HCT116 (cell line): ENCODE measurements at regions not wholly inside any gene's neighbourhood (a gene's known extent, or its start where the extent isn't known, plus 50 kb on each side); places are given as distances from the start of the nearest gene placed in this dataset.

ENCODE experiments used
- ATAC-seq: fragments of 200-7000 bp; cut with Tn5 transposase; 2 replicates; pipeline ENCODE4 v1.9.1; 2020; ENCODE audit warnings: mild to moderate bottlenecking, moderate library complexity
- BruUV-seq: library from RNA; stranded (reverse); fragments of 400-500 nt; replicated peaks from 2 replicates; lab custom pipeline; 2021; lab: Mats Ljungman, UMichigan
- CTCF ChIA-PET: fragments of 300-600 bp; sonication (Branson Sonifier 250); formaldehyde crosslinking; loops from one replicate; lab custom pipeline; 2021; ENCODE audit warnings: antibody characterized with exemption; lab: Charles Lee
- POLR2A ChIA-PET: fragments of 300-600, 350-600 bp; sonication (Branson Sonifier 250); formaldehyde crosslinking; loops from one replicate; lab custom pipeline; 2021; ENCODE audit warnings: antibody characterized with exemption; lab: Charles Lee
- RAD21 ChIA-PET, 2 experiments: fragments of 300-600 bp; sonication (Branson Sonifier 250); formaldehyde crosslinking; loops; one replicate each; lab custom pipeline; 2023; ENCODE audit warnings: low total read pairs in 2 of 2; ENCODE audit not compliant: uncharacterized antibody in 2 of 2, unreplicated experiment in 2 of 2, low non-redundant PET in 1 of 2; lab: Charles Lee
- DNase-seq: peaks from one replicate; pipeline ENCODE4 v3.0.0-alpha.2; 2010; ENCODE audit warnings: low read depth, low spot score
- H2AFZ ChIP-seq: fragments of 200-600 bp; shearing (Covaris generic), sonication (generic); 2 replicates; pipeline ENCODE4 v1.6.1; 2017; ENCODE audit warnings: low read depth, mixed run types, mixed read lengths, antibody characterized with exemption, low read length; ENCODE audit not compliant: poor library complexity, severe bottlenecking
- H3K27ac ChIP-seq: 2 replicates; pipeline ENCODE4 v1.5.1; 2012; ENCODE audit warnings: low read depth, low read length
- H3K27me3 ChIP-seq: fragments of 200-600 bp; sonication (generic); 2 replicates; pipeline ENCODE4 v1.6.1; 2016; ENCODE audit warnings: mixed run types, low read length, mixed read lengths; ENCODE audit not compliant: insufficient read depth
- H3K36me3 ChIP-seq, 2 experiments: fragments of 200-500 bp in 1 of 2; fragments of 200-600 bp in 1 of 2; sonication (Bioruptor generic) in 1 of 2; sonication (generic) in 1 of 2; 2 replicates each; pipeline versions ENCODE4 v1.5.1 to v1.6.1; 2014 to 2016; ENCODE audit warnings: low read length in 2 of 2, inconsistent platforms in 1 of 2, mixed read lengths in 1 of 2, mixed run types in 1 of 2; ENCODE audit not compliant: insufficient read depth in 2 of 2, control insufficient read depth in 1 of 2
- H3K4me1 ChIP-seq, 2 experiments: fragments of 200-600 bp in 1 of 2; sonication (generic) in 1 of 2; 2 replicates each; pipeline versions ENCODE4 v1.5.1 to v1.6.1; 2012 to 2017; ENCODE audit warnings: low read length in 2 of 2, inconsistent platforms in 1 of 2, mild to moderate bottlenecking in 1 of 2, mixed read lengths in 1 of 2, mixed run types in 1 of 2, moderate library complexity in 1 of 2; ENCODE audit not compliant: insufficient read depth in 2 of 2, control insufficient read depth in 1 of 2
- H3K4me2 ChIP-seq: fragments of 200-600 bp; sonication (generic); 2 replicates; pipeline ENCODE4 v1.6.1; 2017; ENCODE audit warnings: mixed run types, low read length, mixed read lengths
- H3K4me3 ChIP-seq, 2 experiments: fragments of 200-600 bp in 1 of 2; sonication (generic) in 1 of 2; replicated peaks in 1 of 2; 2 replicates each; pipeline ENCODE4 v1.5.1; 2011 to 2016; ENCODE audit warnings: low read length in 2 of 2, control low read depth in 1 of 2, low read depth in 1 of 2, mild to moderate bottlenecking in 1 of 2, mixed read lengths in 1 of 2, mixed run types in 1 of 2
- H3K79me2 ChIP-seq: fragments of 200-600 bp; sonication (generic); 2 replicates; pipeline ENCODE4 v1.6.1; 2017; ENCODE audit warnings: mild to moderate bottlenecking, mixed run types, low read length, moderate library complexity, mixed read lengths; ENCODE audit not compliant: insufficient read depth
- H3K9ac ChIP-seq: fragments of 200-600 bp; sonication (generic); 2 replicates; pipeline ENCODE4 v1.6.1; 2016; ENCODE audit warnings: low read length, mixed read lengths
- H3K9me2 ChIP-seq: fragments of 200-600 bp; sonication (generic), shearing (Covaris generic); 2 replicates; pipeline ENCODE4 v1.6.1; 2017; ENCODE audit warnings: mixed run types, mild to moderate bottlenecking, moderate library complexity; ENCODE audit not compliant: insufficient read depth
- H3K9me3 ChIP-seq, 2 experiments: fragments of 200-500 bp in 1 of 2; fragments of 200-600 bp in 1 of 2; sonication (Bioruptor generic) in 1 of 2; sonication (generic) in 1 of 2; 2 replicates each; pipeline ENCODE4 v1.6.1; 2014 to 2017; ENCODE audit warnings: low read length in 2 of 2, mixed read lengths in 2 of 2, inconsistent platforms in 1 of 2, low read depth in 1 of 2, mild to moderate bottlenecking in 1 of 2, mixed run types in 1 of 2, moderate library complexity in 1 of 2; ENCODE audit not compliant: control insufficient read depth in 1 of 2, insufficient read depth in 1 of 2
- H4K20me1 ChIP-seq: fragments of 200-600 bp; sonication (generic), shearing (Covaris generic); 2 replicates; pipeline ENCODE4 v1.6.1; 2017; ENCODE audit warnings: mixed run types, mild to moderate bottlenecking, moderate library complexity; ENCODE audit not compliant: insufficient read depth
- CBX3 ChIP-seq: IDR thresholded peaks from 2 replicates; pipeline ENCODE4 v1.6.1; 2012; ENCODE audit warnings: low read depth
- CEBPB ChIP-seq: IDR thresholded peaks from 2 replicates; pipeline ENCODE4 v1.6.1; 2012; ENCODE audit warnings: low read depth
- EGR1 ChIP-seq: IDR thresholded peaks from 2 replicates; pipeline ENCODE4 v1.6.1; 2012; ENCODE audit warnings: low read depth
- FOSL1 ChIP-seq: IDR thresholded peaks from 2 replicates; pipeline ENCODE4 v1.6.1; 2012; ENCODE audit warnings: low read depth
- POLR2A ChIP-seq: IDR thresholded peaks from 2 replicates; pipeline ENCODE4 v1.7.0; 2011; ENCODE audit warnings: borderline replicate concordance; ENCODE audit not compliant: insufficient read depth, insufficient read length; ENCODE audit errors: extremely low read depth
- POLR2AphosphoS5 ChIP-seq: IDR thresholded peaks from 2 replicates; pipeline ENCODE4 v1.6.1; 2011; ENCODE audit warnings: mild to moderate bottlenecking, low read depth, low read length, moderate library complexity
- RAD21 ChIP-seq: IDR thresholded peaks from 2 replicates; pipeline ENCODE4 v1.6.1; 2012; ENCODE audit warnings: low read depth, mild to moderate bottlenecking
- SIN3A ChIP-seq: IDR thresholded peaks from 2 replicates; pipeline ENCODE4 v1.6.1; 2012; ENCODE audit warnings: low read depth
- SP1 ChIP-seq: IDR thresholded peaks from 2 replicates; pipeline ENCODE4 v1.6.1; 2012; ENCODE audit warnings: low read depth
- SRF ChIP-seq: IDR thresholded peaks from 2 replicates; pipeline ENCODE4 v1.6.1; 2012; ENCODE audit warnings: low read depth
- TCF7L2 ChIP-seq: IDR thresholded peaks from 2 replicates; pipeline ENCODE4 v1.7.0; 2011; ENCODE audit warnings: borderline replicate concordance, inconsistent platforms; ENCODE audit not compliant: insufficient read depth, insufficient read length; ENCODE audit errors: extremely low read depth
- YY1 ChIP-seq: IDR thresholded peaks from 2 replicates; pipeline ENCODE4 v1.6.1; 2011; ENCODE audit warnings: low read length, low read depth, moderate library complexity, mild to moderate bottlenecking; ENCODE audit not compliant: insufficient replicate concordance; ENCODE audit errors: extremely low read depth
- ZFX ChIP-seq: fragments of 450-650 bp; IDR thresholded peaks from 2 replicates; pipeline ENCODE4 v1.6.1; 2017
- ZNF274 ChIP-seq: fragments of 200-500 bp; sonication (Bioruptor generic); IDR thresholded peaks from 2 replicates; pipeline ENCODE4 v1.6.1; 2014; ENCODE audit warnings: mild to moderate bottlenecking, low read depth, low read length, inconsistent platforms
- intact Hi-C: fragments of 100-400 bp; cut with micrococcal nuclease; formaldehyde crosslinking; loops from 2 replicates; pipeline ENCODE4 v1.10.0; 2022
- TF ChIP-seq, protein P1 (sequence below): IDR thresholded peaks from 2 replicates; pipeline ENCODE4 v1.6.1; 2012; ENCODE audit warnings: low read depth
- TF ChIP-seq, protein P2 (sequence below), 3 experiments: fragments of 200-600 bp in 1 of 3; sonication (generic) in 1 of 3; IDR thresholded peaks in 2 of 3; conservative IDR thresholded peaks in 1 of 3; 2 replicates each; pipeline ENCODE4 v1.5.1; 2012 to 2017; ENCODE audit warnings: low read depth in 2 of 3, low read length in 2 of 3, antibody characterized with exemption in 1 of 3, borderline replicate concordance in 1 of 3, control low read depth in 1 of 3, mild to moderate bottlenecking in 1 of 3, mixed read lengths in 1 of 3, mixed run types in 1 of 3, moderate library complexity in 1 of 3; ENCODE audit not compliant: insufficient read depth in 1 of 3
- TF ChIP-seq, protein P3 (sequence below): IDR thresholded peaks from 2 replicates; pipeline ENCODE4 v1.6.1; 2012

DNA sequence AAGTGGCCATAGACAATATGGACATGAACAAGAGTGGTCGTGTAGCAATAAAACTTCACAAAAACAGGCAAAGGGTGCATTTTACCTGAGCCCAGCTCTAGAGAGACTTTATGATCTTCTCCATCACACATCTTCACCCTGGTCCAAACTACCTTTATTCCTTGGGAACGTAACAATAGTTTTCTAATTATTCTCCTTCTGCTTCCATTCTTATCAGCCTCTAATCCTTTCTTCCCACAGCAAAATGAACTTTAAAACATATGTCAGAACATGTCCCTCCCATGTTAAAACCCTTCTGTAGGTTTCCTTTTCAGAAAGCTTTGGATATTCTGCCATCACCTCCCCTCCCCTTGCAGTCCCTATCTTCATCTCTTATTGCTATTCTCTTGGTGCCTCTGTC lies 395.2 kb upstream of the PLXNA2 start:
- CTCF ChIA-PET = no interaction called here
- Histone ChIP-seq H3K79me2 (no peaks in the 10 kb centered on the region), H3K9me2 (no peaks in the 10 kb centered on the region), H4K20me1 (no peaks in the 10 kb centered on the region), H3K9ac (no peak overlapping the region), H3K27me3 (0 out of 2 replicates have a peak, but pooled peaks cover 4% of the 10 kb centered on the region), H2AFZ (no peak overlapping the region), H3K4me3 (no peak overlapping the region), H3K4me1 (no peaks in the 10 kb centered on the region), H3K4me2 (no peak overlapping the region), H3K9me3 (no peaks in the 10 kb centered on the region), H3K27ac (no peak overlapping the region), H3K36me3 (no peaks in the 10 kb centered on the region)
- intact Hi-C loops = no loop called here
- POLR2A ChIA-PET = no interaction called here
- ATAC-seq (no peak), DNase-seq (no peak)
- no TSS peak for BruUV-seq
- TF ChIP-seq ZFX (no peak), FOSL1 (no peak), RAD21 (no peak), POLR2A (no peak), ZNF274 (no peak), EGR1 (no peak), SRF (no peak)
- TF ChIP-seq, protein P1, sequence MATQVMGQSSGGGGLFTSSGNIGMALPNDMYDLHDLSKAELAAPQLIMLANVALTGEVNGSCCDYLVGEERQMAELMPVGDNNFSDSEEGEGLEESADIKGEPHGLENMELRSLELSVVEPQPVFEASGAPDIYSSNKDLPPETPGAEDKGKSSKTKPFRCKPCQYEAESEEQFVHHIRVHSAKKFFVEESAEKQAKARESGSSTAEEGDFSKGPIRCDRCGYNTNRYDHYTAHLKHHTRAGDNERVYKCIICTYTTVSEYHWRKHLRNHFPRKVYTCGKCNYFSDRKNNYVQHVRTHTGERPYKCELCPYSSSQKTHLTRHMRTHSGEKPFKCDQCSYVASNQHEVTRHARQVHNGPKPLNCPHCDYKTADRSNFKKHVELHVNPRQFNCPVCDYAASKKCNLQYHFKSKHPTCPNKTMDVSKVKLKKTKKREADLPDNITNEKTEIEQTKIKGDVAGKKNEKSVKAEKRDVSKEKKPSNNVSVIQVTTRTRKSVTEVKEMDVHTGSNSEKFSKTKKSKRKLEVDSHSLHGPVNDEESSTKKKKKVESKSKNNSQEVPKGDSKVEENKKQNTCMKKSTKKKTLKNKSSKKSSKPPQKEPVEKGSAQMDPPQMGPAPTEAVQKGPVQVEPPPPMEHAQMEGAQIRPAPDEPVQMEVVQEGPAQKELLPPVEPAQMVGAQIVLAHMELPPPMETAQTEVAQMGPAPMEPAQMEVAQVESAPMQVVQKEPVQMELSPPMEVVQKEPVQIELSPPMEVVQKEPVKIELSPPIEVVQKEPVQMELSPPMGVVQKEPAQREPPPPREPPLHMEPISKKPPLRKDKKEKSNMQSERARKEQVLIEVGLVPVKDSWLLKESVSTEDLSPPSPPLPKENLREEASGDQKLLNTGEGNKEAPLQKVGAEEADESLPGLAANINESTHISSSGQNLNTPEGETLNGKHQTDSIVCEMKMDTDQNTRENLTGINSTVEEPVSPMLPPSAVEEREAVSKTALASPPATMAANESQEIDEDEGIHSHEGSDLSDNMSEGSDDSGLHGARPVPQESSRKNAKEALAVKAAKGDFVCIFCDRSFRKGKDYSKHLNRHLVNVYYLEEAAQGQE = no peak
- RAD21 ChIA-PET = no interaction called here

DNA sequence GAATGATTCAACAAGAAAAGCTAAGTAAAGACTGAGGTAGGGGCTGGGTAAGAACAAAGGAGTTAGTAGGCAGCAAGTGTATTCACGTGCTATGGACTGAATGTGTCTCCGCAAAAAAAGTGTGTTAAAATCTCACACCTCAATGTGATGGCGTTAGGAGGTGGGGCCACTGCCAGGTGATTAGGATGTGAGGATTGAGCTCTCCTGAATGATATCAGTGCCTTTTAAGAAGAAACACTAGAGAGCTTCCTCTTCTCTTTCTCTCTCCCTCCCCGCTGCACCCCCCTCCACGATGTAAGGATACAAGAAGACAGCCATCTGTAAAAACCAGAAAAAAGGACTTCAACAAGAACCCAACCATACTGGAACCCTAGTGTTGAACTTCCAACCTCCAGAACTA lies 396.1 kb upstream of the PLXNA2 start:
- no peaks in the 10 kb centered on the region for H3K4me1 ChIP-seq
- ATAC-seq (no peak), DNase-seq (no peak)
- no peaks in the 10 kb centered on the region for H3K79me2 ChIP-seq
- H3K9me3 ChIP-seq = no peaks in the 10 kb centered on the region
- no TSS peak for BruUV-seq
- ChIA-PET POLR2A (no interaction called here), RAD21 (no interaction called here), CTCF (no interaction called here)
- no peaks in the 10 kb centered on the region for H3K9me2 ChIP-seq
- no peak overlapping the region for H2AFZ ChIP-seq
- H3K4me3 ChIP-seq = no peak overlapping the region
- H3K36me3 ChIP-seq = no peaks in the 10 kb centered on the region
- H4K20me1 ChIP-seq = no peaks in the 10 kb centered on the region
- intact Hi-C loops = no loop called here
- 0 out of 2 replicates have a peak, but pooled peaks cover 4% of the 10 kb centered on the region for H3K27me3 ChIP-seq
- H3K4me2 ChIP-seq = no peak overlapping the region
- no peak overlapping the region for H3K27ac ChIP-seq
- TF ChIP-seq TCF7L2 = no peak
- TF ChIP-seq ZFX = no peak
- no peak for TF ChIP-seq YY1
- no peak for TF ChIP-seq POLR2AphosphoS5
- TF ChIP-seq, protein P2, sequence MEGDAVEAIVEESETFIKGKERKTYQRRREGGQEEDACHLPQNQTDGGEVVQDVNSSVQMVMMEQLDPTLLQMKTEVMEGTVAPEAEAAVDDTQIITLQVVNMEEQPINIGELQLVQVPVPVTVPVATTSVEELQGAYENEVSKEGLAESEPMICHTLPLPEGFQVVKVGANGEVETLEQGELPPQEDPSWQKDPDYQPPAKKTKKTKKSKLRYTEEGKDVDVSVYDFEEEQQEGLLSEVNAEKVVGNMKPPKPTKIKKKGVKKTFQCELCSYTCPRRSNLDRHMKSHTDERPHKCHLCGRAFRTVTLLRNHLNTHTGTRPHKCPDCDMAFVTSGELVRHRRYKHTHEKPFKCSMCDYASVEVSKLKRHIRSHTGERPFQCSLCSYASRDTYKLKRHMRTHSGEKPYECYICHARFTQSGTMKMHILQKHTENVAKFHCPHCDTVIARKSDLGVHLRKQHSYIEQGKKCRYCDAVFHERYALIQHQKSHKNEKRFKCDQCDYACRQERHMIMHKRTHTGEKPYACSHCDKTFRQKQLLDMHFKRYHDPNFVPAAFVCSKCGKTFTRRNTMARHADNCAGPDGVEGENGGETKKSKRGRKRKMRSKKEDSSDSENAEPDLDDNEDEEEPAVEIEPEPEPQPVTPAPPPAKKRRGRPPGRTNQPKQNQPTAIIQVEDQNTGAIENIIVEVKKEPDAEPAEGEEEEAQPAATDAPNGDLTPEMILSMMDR (IDR thresholded peaks at IDR 0.05 in 2 of 3, conservative IDR thresholded peaks at IDR 0.05 in 1 of 3; ENCODE audit: borderline replicate concordance in 1 of 3, insufficient read depth in 1 of 3, low read depth in 2 of 3, low read length in 2 of 3) = no peak
- TF ChIP-seq SRF = no peak
- no peak for TF ChIP-seq SIN3A
- TF ChIP-seq, protein P3, sequence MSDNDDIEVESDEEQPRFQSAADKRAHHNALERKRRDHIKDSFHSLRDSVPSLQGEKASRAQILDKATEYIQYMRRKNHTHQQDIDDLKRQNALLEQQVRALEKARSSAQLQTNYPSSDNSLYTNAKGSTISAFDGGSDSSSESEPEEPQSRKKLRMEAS = no peak
- no peak for TF ChIP-seq SP1
- TF ChIP-seq CEBPB = no peak
- no peak for TF ChIP-seq CBX3
- H3K9ac ChIP-seq = no peak overlapping the region
